Activated CD4-positive, alpha-beta T cell treated with anti-CD3 and anti-CD28 coated beads, Interleukin-2, amount 10 ng/mL, durations not matched to agents 7 days and 5 days (primary cell): ENCODE measurements at regions not wholly inside any gene's neighbourhood (a gene's known extent, or its start where the extent isn't known, plus 50 kb on each side); places are given as distances from the start of the nearest gene placed in this dataset.
"Not testable (repeated sequence)": the region's sequence is repeated elsewhere in the genome, so short reads cannot be mapped to it uniquely, and the experiment has no call there.

Experiments
- CTCF ChIA-PET: fragments of 350-600 bp; sonication (Branson Sonifier 250); formaldehyde crosslinking; loops from one replicate; lab custom pipeline; 2021; ENCODE audit warnings: antibody characterized with exemption; lab: Charles Lee
- POLR2A ChIA-PET: fragments of 350-600 bp; sonication (Branson Sonifier 250); formaldehyde crosslinking; loops from one replicate; lab custom pipeline; 2021; ENCODE audit warnings: antibody characterized with exemption; lab: Charles Lee
- DNase-seq: peaks from one replicate; pipeline ENCODE4 v3.0.0-alpha.2; 2020
- H3K27ac Mint-ChIP-seq: one replicate; pipeline ENCODE4 v1.8.0; 2021; ENCODE audit warnings: mild to moderate bottlenecking, moderate library complexity, mixed read lengths
- H3K27me3 Mint-ChIP-seq: one replicate; pipeline ENCODE4 v1.8.0; 2021; ENCODE audit warnings: mixed read lengths
- H3K36me3 Mint-ChIP-seq: one replicate; pipeline ENCODE4 v1.8.0; 2021; ENCODE audit warnings: low read depth, mixed read lengths
- H3K4me1 Mint-ChIP-seq: one replicate; pipeline ENCODE4 v1.8.0; 2021; ENCODE audit warnings: mixed read lengths
- H3K4me3 Mint-ChIP-seq: one replicate; pipeline ENCODE4 v1.8.0; 2021; ENCODE audit warnings: mild to moderate bottlenecking, moderate library complexity, mixed read lengths
- H3K9me3 Mint-ChIP-seq: one replicate; pipeline ENCODE4 v1.8.0; 2021; ENCODE audit warnings: mixed read lengths

- H3K36me3 Mint-ChIP-seq: peaks cover 61% of the 10 kb centered on the region
Observed at GRCh38 chr6:144383336-144383735, 98.2 kb downstream of the UTRN start.

GRCh38 chr6:144384427-144384826, 99.3 kb downstream of the UTRN start:
- POLR2A ChIA-PET: no interaction called here
- H3K36me3 Mint-ChIP-seq: peaks cover 60% of the 10 kb centered on the region
- no peak for DNase-seq
- H3K4me3 Mint-ChIP-seq: no peak overlapping the region
- no peak overlapping the region for H3K27ac Mint-ChIP-seq
- no peaks in the 10 kb centered on the region for H3K27me3 Mint-ChIP-seq
- peaks cover 15% of the 10 kb centered on the region for H3K4me1 Mint-ChIP-seq
- peaks cover 30% of the 10 kb centered on the region for H3K9me3 Mint-ChIP-seq
- CTCF ChIA-PET: interaction anchor here (0.9 kb wide), 1 partner anchor 14 kb away, joined by 3 read pairs; no protein-coding TSS in a partner anchor

More at GRCh38 chr6:144383336-144383735, 98.2 kb downstream of the UTRN start:
- ChIA-PET CTCF (interaction anchor here (0.5 kb wide), 1 partner anchor 1278 kb away, joined by 3 read pairs; no protein-coding TSS in a partner anchor), POLR2A (no interaction called here)
- Mint-ChIP-seq H3K4me3 (no peak overlapping the region), H3K27me3 (no peaks in the 10 kb centered on the region), H3K27ac (no peak overlapping the region), H3K4me1 (peaks cover 22% of the 10 kb centered on the region), H3K9me3 (peaks cover 32% of the 10 kb centered on the region)
- DNase-seq: no peak

- H3K4me1 Mint-ChIP-seq: peaks cover 17% of the 10 kb centered on the region
- peaks cover 56% of the 10 kb centered on the region for H3K36me3 Mint-ChIP-seq
- CTCF ChIA-PET: interaction anchor here (0.7 to 1.5 kb wide), 2 partner anchors 14 to 166 kb away, joined by 3 read pairs; no protein-coding TSS in a partner anchor
- H3K27me3 Mint-ChIP-seq, H3K4me3 Mint-ChIP-seq, H3K27ac Mint-ChIP-seq, POLR2A ChIA-PET, DNase-seq: not testable (repeated sequence)
- H3K9me3 Mint-ChIP-seq: peaks cover 12% of the 10 kb centered on the region
Observed at GRCh38 chr6:144389474-144389873, 104.3 kb downstream of the UTRN start.

DNA sequence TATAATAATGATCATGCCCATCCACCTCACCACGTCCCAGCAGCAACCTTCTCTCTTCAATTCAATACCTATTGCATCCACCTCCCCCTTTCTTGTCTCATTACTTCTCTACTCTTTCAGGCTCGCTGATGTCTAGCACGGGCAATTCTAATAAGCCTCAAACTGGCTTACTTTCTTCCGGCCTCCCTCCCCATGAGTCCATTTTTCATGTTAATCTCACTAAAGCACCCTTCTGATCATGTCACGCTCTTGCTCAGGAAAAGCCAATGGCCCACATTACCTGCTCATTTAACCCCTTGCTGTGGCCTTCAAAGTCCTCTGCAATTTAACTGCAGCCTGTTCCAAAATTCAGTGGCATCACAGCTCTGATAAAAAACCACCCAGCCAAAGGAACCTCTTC, 105.1 kb downstream of the UTRN start:
- Mint-ChIP-seq H3K4me3 (no peak overlapping the region), H3K36me3 (peaks cover 54% of the 10 kb centered on the region), H3K9me3 (peaks cover 12% of the 10 kb centered on the region), H3K4me1 (peaks cover 12% of the 10 kb centered on the region), H3K27me3 (no peaks in the 10 kb centered on the region), H3K27ac (no peak overlapping the region)
- ChIA-PET POLR2A (no interaction called here), CTCF (interaction anchor here (0.6 to 1.5 kb wide), 5 partner anchors 15 to 191 kb away, joined by 3 to 4 read pairs (median 3); no protein-coding TSS in a partner anchor)
- no peak for DNase-seq

GRCh38 chr6:144390886-144391285, 105.8 kb downstream of the UTRN start:
- H3K4me1 Mint-ChIP-seq: peaks cover 12% of the 10 kb centered on the region
- no peak overlapping the region for H3K4me3 Mint-ChIP-seq
- POLR2A ChIA-PET: no interaction called here
- H3K27me3 Mint-ChIP-seq: no peaks in the 10 kb centered on the region
- no peak for DNase-seq
- peak overlapping the region; percentile 46 for H3K27ac Mint-ChIP-seq
- peaks cover 12% of the 10 kb centered on the region for H3K9me3 Mint-ChIP-seq
- peaks cover 56% of the 10 kb centered on the region for H3K36me3 Mint-ChIP-seq
- CTCF ChIA-PET: interaction anchor here (0.6 to 1.3 kb wide), 5 partner anchors 9 to 190 kb away, joined by 3 to 8 read pairs (median 3); no protein-coding TSS in a partner anchor

GRCh38 chr6:144392536-144392935, 107.4 kb downstream of the UTRN start:
- peaks cover 12% of the 10 kb centered on the region for H3K4me1 Mint-ChIP-seq
- no peak overlapping the region for H3K27ac Mint-ChIP-seq

GRCh38 chr6:144394210-144394609, 109.1 kb downstream of the UTRN start:
- Mint-ChIP-seq H3K4me3 (no peak overlapping the region), H3K27me3 (no peaks in the 10 kb centered on the region), H3K27ac (no peak overlapping the region), H3K4me1 (peaks cover 12% of the 10 kb centered on the region), H3K9me3 (peaks cover 28% of the 10 kb centered on the region), H3K36me3 (peaks cover 64% of the 10 kb centered on the region)
- CTCF ChIA-PET: interaction anchor here (0.8 kb wide), 1 partner anchor 18 kb away, joined by 3 read pairs; no protein-coding TSS in a partner anchor
- no peak for DNase-seq
- POLR2A ChIA-PET: interaction anchor here (0.6 kb wide), 1 partner anchor 73 kb away, joined by 3 read pairs; no protein-coding TSS in a partner anchor

More at GRCh38 chr6:144392536-144392935, 107.4 kb downstream of the UTRN start:
- Mint-ChIP-seq H3K9me3 (peaks cover 17% of the 10 kb centered on the region), H3K36me3 (peaks cover 63% of the 10 kb centered on the region), H3K4me3 (no peak overlapping the region), H3K27me3 (no peaks in the 10 kb centered on the region)
- CTCF ChIA-PET: no interaction called here
- no peak for DNase-seq
- POLR2A ChIA-PET: no interaction called here

DNA sequence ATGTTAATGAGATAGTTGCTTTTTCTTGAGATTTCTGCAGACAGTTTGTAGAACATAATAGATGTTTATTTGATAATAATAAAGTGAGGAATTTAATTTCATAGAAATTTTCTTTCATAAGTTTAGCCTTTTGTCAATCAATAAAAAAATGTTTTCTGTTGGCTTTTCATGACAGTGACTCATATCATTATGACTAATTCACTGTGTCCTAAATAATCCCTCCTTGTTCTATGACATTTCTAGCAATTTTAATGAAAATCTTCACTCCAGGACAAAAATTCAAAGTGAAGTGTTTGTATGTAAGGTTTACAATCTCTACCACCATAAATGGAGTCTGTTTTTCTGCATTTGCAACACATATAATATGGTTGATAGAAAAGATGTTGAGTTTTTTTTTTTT, 109.9 kb downstream of the UTRN start:
- ChIA-PET CTCF (no interaction called here), POLR2A (no interaction called here)
- no peak overlapping the region for H3K4me3 Mint-ChIP-seq
- H3K36me3 Mint-ChIP-seq: peaks cover 65% of the 10 kb centered on the region
- no peak overlapping the region for H3K27ac Mint-ChIP-seq
- H3K9me3 Mint-ChIP-seq: peaks cover 30% of the 10 kb centered on the region
- no peaks in the 10 kb centered on the region for H3K27me3 Mint-ChIP-seq
- no peak for DNase-seq
- peaks cover 12% of the 10 kb centered on the region for H3K4me1 Mint-ChIP-seq

- H3K27me3 Mint-ChIP-seq: no peaks in the 10 kb centered on the region
- no peak for DNase-seq
- H3K36me3 Mint-ChIP-seq: peaks cover 58% of the 10 kb centered on the region
- peaks cover 13% of the 10 kb centered on the region for H3K4me1 Mint-ChIP-seq
- ChIA-PET POLR2A (no interaction called here), CTCF (no interaction called here)
- H3K27ac Mint-ChIP-seq: no peak overlapping the region
- no peak overlapping the region for H3K4me3 Mint-ChIP-seq
- H3K9me3 Mint-ChIP-seq: peaks cover 31% of the 10 kb centered on the region
Observed at GRCh38 chr6:144395826-144396225, 110.7 kb downstream of the UTRN start.

DNA sequence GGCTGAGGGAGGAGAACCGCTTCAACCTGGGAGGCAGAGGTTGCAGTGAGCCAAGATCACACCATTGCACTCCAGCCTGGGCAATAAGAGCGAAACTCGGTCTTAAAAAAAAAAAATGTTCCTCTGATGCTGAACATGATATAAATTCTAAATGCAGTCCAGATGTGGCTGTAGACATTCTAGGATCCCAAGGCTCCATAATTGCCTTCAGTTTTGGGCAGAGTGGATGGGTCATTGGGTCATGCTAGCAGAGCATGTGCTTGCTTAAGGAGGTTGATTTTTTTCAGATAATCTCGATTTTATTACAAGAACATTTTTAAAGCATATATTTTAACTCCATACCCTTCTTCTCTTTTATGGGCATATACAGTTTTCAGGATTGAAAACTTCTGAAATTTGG, 112.0 kb downstream of the UTRN start:
- ChIA-PET POLR2A (no interaction called here), CTCF (no interaction called here)
- Mint-ChIP-seq H3K36me3 (peaks cover 60% of the 10 kb centered on the region), H3K27ac (no peak overlapping the region), H3K9me3 (peaks cover 31% of the 10 kb centered on the region), H3K27me3 (no peaks in the 10 kb centered on the region), H3K4me3 (no peak overlapping the region), H3K4me1 (peaks cover 13% of the 10 kb centered on the region)
- DNase-seq: no peak

DNA sequence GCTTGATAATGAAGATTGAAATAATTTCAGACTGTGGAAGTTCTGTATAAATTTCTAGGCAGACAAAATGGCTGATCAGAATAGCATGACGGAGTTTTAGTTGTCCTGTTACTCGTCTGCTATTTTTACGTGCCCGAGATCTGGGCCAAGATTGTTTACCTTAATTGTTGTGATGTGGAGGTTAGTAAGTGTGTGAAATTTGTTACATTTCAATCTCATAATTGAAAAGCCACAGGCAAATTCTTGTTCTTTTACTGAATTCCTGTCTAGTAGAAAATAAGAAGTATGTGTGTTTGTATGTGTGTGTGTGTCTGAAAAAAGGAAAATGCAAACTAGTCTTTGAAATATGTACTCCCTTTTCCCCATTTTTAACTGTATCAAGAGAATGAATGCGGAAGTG, 115.2 kb downstream of the UTRN start:
- H3K27me3 Mint-ChIP-seq: no peaks in the 10 kb centered on the region
- no peak for DNase-seq
- POLR2A ChIA-PET: no interaction called here

GRCh38 chr6:144401736-144402733, 116.9 kb downstream of the UTRN start:
- H3K27me3 Mint-ChIP-seq: no peaks in the 10 kb centered on the region
- DNase-seq: no peak
- POLR2A ChIA-PET: no interaction called here
- H3K4me3 Mint-ChIP-seq: no peak overlapping the region
- CTCF ChIA-PET: no interaction called here
- H3K27ac Mint-ChIP-seq: no peak overlapping the region
- peaks cover 4% of the 10 kb centered on the region for H3K4me1 Mint-ChIP-seq
- H3K9me3 Mint-ChIP-seq: peaks cover 16% of the 10 kb centered on the region
- H3K36me3 Mint-ChIP-seq: peaks cover 65% of the 10 kb centered on the region

More for the DNA sequence above, 115.2 kb downstream of the UTRN start:
- H3K36me3 Mint-ChIP-seq: peaks cover 68% of the 10 kb centered on the region
- H3K9me3 Mint-ChIP-seq: peaks cover 20% of the 10 kb centered on the region
- no peak overlapping the region for H3K4me3 Mint-ChIP-seq
- no peak overlapping the region for H3K27ac Mint-ChIP-seq
- peaks cover 4% of the 10 kb centered on the region for H3K4me1 Mint-ChIP-seq
- CTCF ChIA-PET: no interaction called here

- ChIA-PET POLR2A (no interaction called here), CTCF (no interaction called here)
- peaks cover 4% of the 10 kb centered on the region for H3K4me1 Mint-ChIP-seq
- H3K27me3 Mint-ChIP-seq: no peaks in the 10 kb centered on the region
- peaks cover 12% of the 10 kb centered on the region for H3K9me3 Mint-ChIP-seq
- no peak overlapping the region for H3K4me3 Mint-ChIP-seq
- H3K36me3 Mint-ChIP-seq: peaks cover 63% of the 10 kb centered on the region
- DNase-seq: no peak
- no peak overlapping the region for H3K27ac Mint-ChIP-seq
Observed at GRCh38 chr6:144402750-144403149, 117.6 kb downstream of the UTRN start.
